Colonic mucosa (tissue), 4 donors: ENCODE measurements at regions not wholly inside any gene's neighbourhood (a gene's known extent, or its start where the extent isn't known, plus 50 kb on each side); places are given as distances from the start of the nearest gene placed in this dataset.

Experiments
- DNase-seq: peaks from one replicate; pipeline ENCODE4 v3.0.0-alpha.2; 2020
- H3K27ac ChIP-seq: fragments of 200-600 bp; one replicate; pipeline ENCODE4 v1.8.0; 2021
- H3K27me3 ChIP-seq: fragments of 200-600 bp; one replicate; pipeline ENCODE4 v1.8.0; 2021
- H3K36me3 ChIP-seq: fragments of 200-600 bp; one replicate; pipeline ENCODE4 v1.8.0; 2021
- H3K4me1 ChIP-seq: fragments of 200-600 bp; one replicate; pipeline ENCODE4 v1.8.0; 2021; ENCODE audit warnings: mild to moderate bottlenecking
- H3K4me3 ChIP-seq: fragments of 200-600 bp; one replicate; pipeline ENCODE4 v1.8.0; 2021
- H3K9ac ChIP-seq, 2 donors: one replicate each; pipeline ENCODE4 v1.7.0; 2013; ENCODE audit warnings: control low read depth in 2 of 2, low read depth in 2 of 2, low read length in 2 of 2
- H3K9me3 ChIP-seq: fragments of 200-600 bp; one replicate; pipeline ENCODE4 v1.8.0; 2021
- intact Hi-C: fragments of 100-400 bp; cut with DNase I; formaldehyde crosslinking; loops from one replicate; pipeline ENCODE4 v1.14.1; 2022
- TF ChIP-seq, protein P1 (sequence below): fragments of 200-600 bp; IDR thresholded peaks from one replicate; pipeline ENCODE4 v1.8.0; 2022; ENCODE audit warnings: antibody characterized with exemption, mild to moderate bottlenecking
- donor health status: healthy.
- donor health status: DM: no; HTN: no; CAD: no.
- donor health status: DM: no; HTN: no; CAD: no.

DNA sequence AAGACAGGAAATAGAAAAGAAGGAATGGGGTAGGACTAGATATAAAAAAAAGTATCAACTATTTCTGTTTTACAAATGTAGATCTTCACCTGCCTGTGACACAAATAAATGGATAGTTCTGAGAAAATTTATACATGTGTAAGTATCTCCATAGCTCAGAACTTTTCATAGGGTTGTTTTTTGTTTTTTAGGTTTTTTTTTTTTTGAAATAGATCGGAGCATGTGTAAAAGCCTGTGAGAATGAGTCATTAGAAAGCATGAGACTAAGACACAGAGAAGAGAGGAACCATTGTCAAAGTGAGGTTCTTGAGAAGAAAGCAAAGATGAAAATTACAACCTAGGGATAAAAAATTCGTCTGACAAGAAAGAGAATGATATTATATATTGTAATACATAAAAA, 481.6 kb downstream of the PABPC4L start:
- intact Hi-C loops = no loop called here
- Histone ChIP-seq H3K27me3 (no peaks in the 10 kb centered on the region), H3K36me3 (no peaks in the 10 kb centered on the region), H3K4me1 (no peaks in the 10 kb centered on the region), H3K27ac (no peak overlapping the region), H3K9ac (no peak overlapping the region), H3K4me3 (no peak overlapping the region), H3K9me3 (no peaks in the 10 kb centered on the region)
- no peak for DNase-seq
- TF ChIP-seq, protein P1, sequence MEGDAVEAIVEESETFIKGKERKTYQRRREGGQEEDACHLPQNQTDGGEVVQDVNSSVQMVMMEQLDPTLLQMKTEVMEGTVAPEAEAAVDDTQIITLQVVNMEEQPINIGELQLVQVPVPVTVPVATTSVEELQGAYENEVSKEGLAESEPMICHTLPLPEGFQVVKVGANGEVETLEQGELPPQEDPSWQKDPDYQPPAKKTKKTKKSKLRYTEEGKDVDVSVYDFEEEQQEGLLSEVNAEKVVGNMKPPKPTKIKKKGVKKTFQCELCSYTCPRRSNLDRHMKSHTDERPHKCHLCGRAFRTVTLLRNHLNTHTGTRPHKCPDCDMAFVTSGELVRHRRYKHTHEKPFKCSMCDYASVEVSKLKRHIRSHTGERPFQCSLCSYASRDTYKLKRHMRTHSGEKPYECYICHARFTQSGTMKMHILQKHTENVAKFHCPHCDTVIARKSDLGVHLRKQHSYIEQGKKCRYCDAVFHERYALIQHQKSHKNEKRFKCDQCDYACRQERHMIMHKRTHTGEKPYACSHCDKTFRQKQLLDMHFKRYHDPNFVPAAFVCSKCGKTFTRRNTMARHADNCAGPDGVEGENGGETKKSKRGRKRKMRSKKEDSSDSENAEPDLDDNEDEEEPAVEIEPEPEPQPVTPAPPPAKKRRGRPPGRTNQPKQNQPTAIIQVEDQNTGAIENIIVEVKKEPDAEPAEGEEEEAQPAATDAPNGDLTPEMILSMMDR = no peak

DNA sequence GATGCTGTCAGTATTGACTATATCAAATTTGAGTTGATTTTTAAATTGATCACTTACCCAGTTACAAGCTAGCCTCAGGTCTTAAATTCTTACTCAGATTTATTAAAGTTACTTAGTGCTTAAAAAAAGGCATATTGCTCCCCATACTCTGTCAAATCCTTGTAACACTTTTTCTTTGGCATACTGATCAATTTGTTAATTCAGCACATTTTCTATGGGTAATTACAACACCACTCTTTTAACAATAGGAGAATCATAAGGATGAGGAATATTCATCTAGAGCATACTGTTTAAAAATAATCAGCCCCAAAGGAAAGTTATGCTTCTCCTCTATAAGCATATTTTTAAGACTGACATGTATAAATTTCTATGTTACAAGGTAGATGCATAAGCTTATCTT, 482.5 kb downstream of the PABPC4L start:
- H3K27me3 ChIP-seq = no peaks in the 10 kb centered on the region
- no peaks in the 10 kb centered on the region for H3K36me3 ChIP-seq
- no peaks in the 10 kb centered on the region for H3K4me1 ChIP-seq
- DNase-seq = no peak
- TF ChIP-seq, protein P1 = no peak
- H3K9ac ChIP-seq = no peak overlapping the region
- no peak overlapping the region for H3K4me3 ChIP-seq
- H3K9me3 ChIP-seq = no peaks in the 10 kb centered on the region
- no peak overlapping the region for H3K27ac ChIP-seq
- intact Hi-C loops = no loop called here

DNA sequence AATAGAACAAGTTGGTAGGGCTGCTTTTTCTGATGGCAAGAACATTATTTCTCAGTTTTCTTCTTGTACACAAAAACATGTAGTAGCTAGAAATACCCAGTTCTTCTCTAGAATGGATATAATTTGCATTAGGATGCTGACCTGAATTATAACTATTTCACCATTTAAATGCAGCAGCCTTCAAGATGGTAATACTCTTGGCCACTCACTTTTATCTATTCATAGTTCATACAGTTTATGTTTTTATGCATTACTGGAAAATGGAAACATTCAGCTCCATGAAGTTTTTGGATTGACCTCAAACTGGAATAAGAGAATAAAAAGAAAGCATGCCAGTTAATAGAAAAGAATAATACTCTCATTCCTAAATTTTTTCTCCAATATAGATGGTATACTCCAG, 487.4 kb downstream of the PABPC4L start:
- intact Hi-C loops = no loop called here
- Histone ChIP-seq H3K9me3 (no peaks in the 10 kb centered on the region), H3K4me3 (no peak overlapping the region), H3K27me3 (no peaks in the 10 kb centered on the region), H3K27ac (no peak overlapping the region), H3K36me3 (no peaks in the 10 kb centered on the region), H3K9ac (no peak overlapping the region), H3K4me1 (no peaks in the 10 kb centered on the region)
- no peak for DNase-seq
- TF ChIP-seq, protein P1 = no peak

DNA sequence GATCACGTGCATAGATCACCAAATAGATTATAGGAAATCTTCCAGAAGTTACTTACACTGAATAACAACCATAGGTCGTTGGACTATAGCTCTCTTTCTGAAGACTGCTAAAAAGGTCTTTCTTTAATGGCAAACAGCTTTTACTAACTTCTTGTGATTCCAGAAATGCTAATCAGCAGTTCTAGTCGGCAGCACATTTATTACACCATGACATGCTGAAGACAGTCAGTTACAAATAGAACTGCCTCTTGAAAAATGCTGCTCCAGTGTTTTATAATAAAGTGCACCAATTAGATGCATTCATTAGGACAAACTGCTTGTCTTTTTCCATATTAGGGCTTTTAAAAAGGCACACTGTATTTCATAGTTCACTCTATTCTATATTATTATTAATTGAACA, 488.2 kb downstream of the PABPC4L start:
- no peaks in the 10 kb centered on the region for H3K27me3 ChIP-seq
- TF ChIP-seq, protein P1 = no peak
- no peaks in the 10 kb centered on the region for H3K36me3 ChIP-seq
- H3K9ac ChIP-seq = no peak overlapping the region
- intact Hi-C loops = no loop called here
- H3K27ac ChIP-seq = no peak overlapping the region
- no peaks in the 10 kb centered on the region for H3K9me3 ChIP-seq
- no peak overlapping the region for H3K4me3 ChIP-seq
- DNase-seq = no peak
- H3K4me1 ChIP-seq = no peaks in the 10 kb centered on the region

DNA sequence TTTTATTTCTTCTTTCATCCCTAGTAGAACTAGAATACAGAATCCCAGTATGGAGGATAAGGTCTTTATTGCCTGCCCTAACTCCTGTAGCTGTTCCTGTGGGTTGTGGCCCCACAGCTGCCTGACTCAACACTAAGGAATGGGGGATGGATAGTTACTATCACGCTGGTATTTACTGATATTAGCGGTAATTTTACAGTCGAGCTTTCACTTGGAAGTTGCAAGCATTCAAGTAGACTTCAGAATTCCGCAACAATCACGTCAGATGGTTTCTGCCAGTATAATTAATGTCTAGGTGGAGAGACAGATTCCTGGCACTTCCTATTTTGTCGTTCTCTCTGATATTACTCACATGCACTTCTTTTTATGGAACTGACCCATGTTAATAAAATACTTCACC, 489.8 kb downstream of the PABPC4L start:
- intact Hi-C loops = no loop called here
- TF ChIP-seq, protein P1 = no peak
- no peaks in the 10 kb centered on the region for H3K36me3 ChIP-seq
- H3K27ac ChIP-seq = no peak overlapping the region
- no peak overlapping the region for H3K4me3 ChIP-seq
- no peak overlapping the region for H3K9ac ChIP-seq
- no peaks in the 10 kb centered on the region for H3K27me3 ChIP-seq
- DNase-seq = no peak
- H3K9me3 ChIP-seq = no peaks in the 10 kb centered on the region
- no peaks in the 10 kb centered on the region for H3K4me1 ChIP-seq

DNA sequence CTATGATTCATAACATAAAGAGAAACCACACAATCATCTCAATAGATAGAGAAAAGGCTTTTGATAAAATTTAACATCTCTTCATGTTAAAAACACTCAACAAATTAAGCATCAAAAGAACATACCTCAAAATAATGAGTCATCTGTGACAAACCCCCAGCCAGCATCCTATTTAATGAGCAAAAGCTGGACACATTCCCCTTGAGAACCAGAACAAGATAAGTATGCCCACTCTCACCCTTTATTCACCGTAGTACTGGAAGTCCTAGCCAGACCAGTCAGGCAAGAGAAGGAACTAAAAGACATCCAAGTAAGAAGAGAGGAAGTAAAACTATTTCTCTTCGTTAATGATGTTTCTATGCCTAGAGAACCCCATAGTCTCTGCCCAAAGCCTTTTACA, 507.2 kb downstream of the PABPC4L start:
- H3K9ac ChIP-seq = no peak overlapping the region
- H3K36me3 ChIP-seq = no peaks in the 10 kb centered on the region
- intact Hi-C loops = no loop called here
- no peak overlapping the region for H3K27ac ChIP-seq
- no peaks in the 10 kb centered on the region for H3K4me1 ChIP-seq
- TF ChIP-seq, protein P1 = no peak
- no peak for DNase-seq
- no peaks in the 10 kb centered on the region for H3K9me3 ChIP-seq
- no peaks in the 10 kb centered on the region for H3K27me3 ChIP-seq
- no peak overlapping the region for H3K4me3 ChIP-seq
